ENCODE measurements at regions not wholly inside any gene's neighbourhood (a gene's known extent, or its start where the extent isn't known, plus 50 kb on each side); places are given as distances from the start of the nearest gene placed in this dataset.
"Not testable (repeated sequence)": the region's sequence is repeated elsewhere in the genome, so short reads cannot be mapped to it uniquely, and the experiment has no call there.

- no peak for FAIRE-seq
- DNase-seq (ENCODE audit: low spot score) = no peak
Observed at GRCh38 chr10:44013981-44014380, 365.3 kb upstream of the ZNF32 start.

GRCh38 chr10:44012921-44013320, 364.2 kb upstream of the ZNF32 start:
- FAIRE-seq (peak; percentile 32), DNase-seq (ENCODE audit: low spot score) (no peak)

- FAIRE-seq = peak; percentile 63
Observed at GRCh38 chr10:44011603-44011981, 362.9 kb upstream of the ZNF32 start.

GRCh38 chr10:44010873-44011602, 362.4 kb upstream of the ZNF32 start:
- DNase-seq (ENCODE audit: low spot score) (peak; percentile 62), FAIRE-seq (peak; percentile 81)

More at GRCh38 chr10:44011603-44011981, 362.9 kb upstream of the ZNF32 start:
- no peak for DNase-seq (ENCODE audit: low spot score)

- FAIRE-seq = peak; percentile 81
- no peak for DNase-seq (ENCODE audit: low spot score)
Observed at GRCh38 chr10:44009891-44010632, 361.4 kb upstream of the ZNF32 start.

GRCh38 chr10:44008917-44009709, 360.4 kb upstream of the ZNF32 start:
- DNase-seq (ENCODE audit: low spot score) = no peak
- peak; percentile 90 for FAIRE-seq

- peak; percentile 37 for FAIRE-seq
- DNase-seq (ENCODE audit: low spot score) = peak; percentile 80
Observed at GRCh38 chr10:44008270-44008916, 359.7 kb upstream of the ZNF32 start.

- DNase-seq (ENCODE audit: low spot score) (no peak), FAIRE-seq (no peak)
Observed at GRCh38 chr10:44006771-44007170, 358.1 kb upstream of the ZNF32 start.

- DNase-seq (ENCODE audit: low spot score) (no peak), FAIRE-seq (peak; percentile 40)
Observed at GRCh38 chr10:44005788-44006099, 357.1 kb upstream of the ZNF32 start.

- FAIRE-seq = peak; percentile 23
- peak; percentile 41 for DNase-seq (ENCODE audit: low spot score)
Observed at GRCh38 chr10:44004913-44005787, 356.5 kb upstream of the ZNF32 start.

- DNase-seq (ENCODE audit: low spot score) (peak; percentile 49), FAIRE-seq (peak; percentile 13)
Observed at GRCh38 chr10:43998021-43998809, 349.5 kb upstream of the ZNF32 start.

GRCh38 chr10:43997330-43997729, 348.6 kb upstream of the ZNF32 start:
- no peak for DNase-seq (ENCODE audit: low spot score)
- FAIRE-seq = no peak

- DNase-seq (ENCODE audit: low spot score) = no peak
- FAIRE-seq = peak; percentile 96
Observed at GRCh38 chr10:43994539-43994938, 345.9 kb upstream of the ZNF32 start.

GRCh38 chr10:43992816-43993215, 344.1 kb upstream of the ZNF32 start:
- DNase-seq (ENCODE audit: low spot score) = not testable (repeated sequence)

GRCh38 chr10:43986374-43986773, 337.7 kb upstream of the ZNF32 start:
- FAIRE-seq = no peak
- DNase-seq (ENCODE audit: low spot score) = no peak

More at GRCh38 chr10:43992816-43993215, 344.1 kb upstream of the ZNF32 start:
- not testable (repeated sequence) for FAIRE-seq

- FAIRE-seq = peak; percentile 85
Observed at GRCh38 chr10:43985941-43986340, 337.3 kb upstream of the ZNF32 start.

GRCh38 chr10:43983856-43984271, 335.2 kb upstream of the ZNF32 start:
- DNase-seq (ENCODE audit: low spot score) (no peak), FAIRE-seq (no peak)

More at GRCh38 chr10:43985941-43986340, 337.3 kb upstream of the ZNF32 start:
- no peak for DNase-seq (ENCODE audit: low spot score)

GRCh38 chr10:43983405-43983804, 334.7 kb upstream of the ZNF32 start:
- DNase-seq (ENCODE audit: low spot score) (no peak), FAIRE-seq (no peak)

- FAIRE-seq = peak; percentile 85
- DNase-seq (ENCODE audit: low spot score) = no peak
Observed at GRCh38 chr10:43982250-43982649, 333.6 kb upstream of the ZNF32 start.

GRCh38 chr10:43981696-43982095, 333.0 kb upstream of the ZNF32 start:
- FAIRE-seq (no peak), DNase-seq (ENCODE audit: low spot score) (no peak)

All from urothelium cell line (cell line).